Activated naive CD4-positive, alpha-beta T cell (primary cell): ENCODE measurements at regions not wholly inside any gene's neighbourhood (a gene's known extent, or its start where the extent isn't known, plus 50 kb on each side); places are given as distances from the start of the nearest gene placed in this dataset.
"Not testable (repeated sequence)": the region's sequence is repeated elsewhere in the genome, so short reads cannot be mapped to it uniquely, and the experiment has no call there.

Experiments
- DNase-seq, 4 experiments: peaks; one replicate each; lab custom pipeline; 2025; lab: John Stamatoyannopoulos, UW

DNA sequence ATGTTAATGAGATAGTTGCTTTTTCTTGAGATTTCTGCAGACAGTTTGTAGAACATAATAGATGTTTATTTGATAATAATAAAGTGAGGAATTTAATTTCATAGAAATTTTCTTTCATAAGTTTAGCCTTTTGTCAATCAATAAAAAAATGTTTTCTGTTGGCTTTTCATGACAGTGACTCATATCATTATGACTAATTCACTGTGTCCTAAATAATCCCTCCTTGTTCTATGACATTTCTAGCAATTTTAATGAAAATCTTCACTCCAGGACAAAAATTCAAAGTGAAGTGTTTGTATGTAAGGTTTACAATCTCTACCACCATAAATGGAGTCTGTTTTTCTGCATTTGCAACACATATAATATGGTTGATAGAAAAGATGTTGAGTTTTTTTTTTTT is 109.9 kb downstream of the UTRN start:
- no peak for DNase-seq

DNA sequence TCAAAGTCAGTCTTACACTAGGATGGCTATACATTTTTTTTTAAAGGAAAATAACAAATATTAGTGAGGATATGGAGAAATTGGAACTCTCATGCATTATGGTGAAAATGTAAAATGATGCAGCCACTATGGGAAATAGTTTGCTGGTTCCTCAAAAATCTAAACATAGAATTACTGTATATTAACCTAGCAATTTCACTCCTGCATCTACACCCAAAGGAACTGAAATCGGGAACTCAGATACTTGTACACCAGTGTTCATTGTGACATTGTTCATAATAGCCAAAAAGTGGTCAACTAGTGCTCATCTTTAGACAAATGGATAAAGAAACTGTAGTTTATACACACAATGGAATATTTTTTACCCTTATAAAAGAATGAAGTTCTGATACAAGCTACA is 110.7 kb downstream of the UTRN start:
- DNase-seq, result no peak

DNA sequence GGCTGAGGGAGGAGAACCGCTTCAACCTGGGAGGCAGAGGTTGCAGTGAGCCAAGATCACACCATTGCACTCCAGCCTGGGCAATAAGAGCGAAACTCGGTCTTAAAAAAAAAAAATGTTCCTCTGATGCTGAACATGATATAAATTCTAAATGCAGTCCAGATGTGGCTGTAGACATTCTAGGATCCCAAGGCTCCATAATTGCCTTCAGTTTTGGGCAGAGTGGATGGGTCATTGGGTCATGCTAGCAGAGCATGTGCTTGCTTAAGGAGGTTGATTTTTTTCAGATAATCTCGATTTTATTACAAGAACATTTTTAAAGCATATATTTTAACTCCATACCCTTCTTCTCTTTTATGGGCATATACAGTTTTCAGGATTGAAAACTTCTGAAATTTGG is 112.0 kb downstream of the UTRN start:
- DNase-seq, result no peak

DNA sequence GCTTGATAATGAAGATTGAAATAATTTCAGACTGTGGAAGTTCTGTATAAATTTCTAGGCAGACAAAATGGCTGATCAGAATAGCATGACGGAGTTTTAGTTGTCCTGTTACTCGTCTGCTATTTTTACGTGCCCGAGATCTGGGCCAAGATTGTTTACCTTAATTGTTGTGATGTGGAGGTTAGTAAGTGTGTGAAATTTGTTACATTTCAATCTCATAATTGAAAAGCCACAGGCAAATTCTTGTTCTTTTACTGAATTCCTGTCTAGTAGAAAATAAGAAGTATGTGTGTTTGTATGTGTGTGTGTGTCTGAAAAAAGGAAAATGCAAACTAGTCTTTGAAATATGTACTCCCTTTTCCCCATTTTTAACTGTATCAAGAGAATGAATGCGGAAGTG is 115.2 kb downstream of the UTRN start:
- DNase-seq, result no peak

DNA sequence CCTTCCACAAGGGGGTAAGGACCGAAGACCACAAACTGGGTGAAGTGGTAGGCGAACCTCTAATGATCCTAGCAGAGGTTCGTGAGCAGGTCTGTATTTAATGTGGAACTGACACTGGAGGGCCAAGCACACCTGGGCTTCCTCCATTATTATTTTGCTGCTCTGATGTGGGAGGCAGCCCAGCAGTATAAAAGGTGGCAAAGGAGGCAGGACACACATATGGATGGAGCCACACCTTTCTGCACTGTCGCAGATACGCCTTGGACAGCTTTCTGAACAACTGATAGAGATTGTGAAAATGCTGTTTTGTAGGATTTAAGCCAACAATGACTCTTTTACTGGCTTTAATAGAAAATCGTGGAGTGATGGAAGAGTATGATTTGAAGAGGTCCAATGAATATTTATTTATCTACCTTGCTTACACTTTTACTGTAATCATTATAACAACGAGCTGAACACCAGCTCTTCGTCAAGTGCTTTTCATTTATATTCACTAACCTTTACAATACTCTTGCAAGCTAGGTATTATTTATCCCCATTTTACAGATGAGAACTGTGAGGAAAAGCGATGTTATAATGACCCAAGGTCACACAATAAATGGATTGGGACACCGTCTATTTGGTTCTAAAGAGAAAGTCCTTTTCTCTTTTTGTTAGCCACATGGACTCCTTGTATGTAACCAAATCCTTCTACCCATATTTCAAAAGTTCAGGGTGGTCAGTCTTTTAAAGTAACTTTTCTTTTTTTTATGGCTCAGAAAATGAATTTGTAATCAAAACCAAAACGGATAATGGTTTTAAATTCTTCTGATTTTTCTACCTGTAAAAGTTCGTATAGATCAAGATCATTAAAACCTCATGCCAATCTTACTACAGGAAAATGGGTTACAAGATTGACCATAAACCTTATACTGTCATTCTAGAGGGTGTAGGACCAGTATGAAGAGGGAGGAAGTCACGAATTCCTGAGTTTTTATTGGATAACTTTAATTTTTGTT is 116.9 kb downstream of the UTRN start:
- no peak for DNase-seq

DNA sequence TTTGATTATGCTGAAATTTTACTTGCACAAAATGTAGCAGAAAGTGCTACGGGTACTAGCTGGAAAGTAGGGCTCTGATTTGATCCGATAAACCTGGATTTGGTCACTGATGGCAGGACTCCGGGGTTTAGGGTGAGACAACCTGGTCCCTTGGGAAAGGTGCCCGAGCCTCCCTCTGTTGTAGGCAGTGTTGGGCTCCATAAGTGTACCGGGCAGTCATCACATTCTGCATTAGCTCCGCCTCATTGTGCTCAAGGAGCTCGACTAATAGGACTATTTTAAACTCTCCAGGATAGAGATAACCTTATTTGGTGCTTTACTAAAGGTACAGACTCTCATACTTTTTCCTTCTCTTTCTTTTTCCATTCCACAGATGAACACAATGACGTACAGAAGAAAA is 117.6 kb downstream of the UTRN start:
- no peak for DNase-seq

DNA sequence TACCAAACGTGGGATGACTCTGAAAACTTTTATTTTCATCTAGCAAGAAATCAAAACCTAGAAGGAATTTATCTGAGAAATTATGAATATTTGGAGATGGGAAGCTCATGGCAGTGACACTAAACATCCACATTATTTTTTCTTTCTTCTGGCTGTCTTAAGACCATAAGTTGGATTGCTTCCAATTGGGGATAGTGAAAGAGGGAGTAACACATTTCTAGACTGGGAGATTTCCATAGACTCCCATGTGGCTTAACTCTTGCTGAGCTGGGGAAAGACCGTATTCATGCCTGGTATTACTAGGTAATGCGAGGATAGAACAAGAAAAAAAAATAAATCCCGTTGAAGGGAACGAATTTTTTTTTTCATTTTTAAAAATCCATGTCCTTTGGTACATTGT is 120.0 kb downstream of the UTRN start:
- no peak for DNase-seq

DNA sequence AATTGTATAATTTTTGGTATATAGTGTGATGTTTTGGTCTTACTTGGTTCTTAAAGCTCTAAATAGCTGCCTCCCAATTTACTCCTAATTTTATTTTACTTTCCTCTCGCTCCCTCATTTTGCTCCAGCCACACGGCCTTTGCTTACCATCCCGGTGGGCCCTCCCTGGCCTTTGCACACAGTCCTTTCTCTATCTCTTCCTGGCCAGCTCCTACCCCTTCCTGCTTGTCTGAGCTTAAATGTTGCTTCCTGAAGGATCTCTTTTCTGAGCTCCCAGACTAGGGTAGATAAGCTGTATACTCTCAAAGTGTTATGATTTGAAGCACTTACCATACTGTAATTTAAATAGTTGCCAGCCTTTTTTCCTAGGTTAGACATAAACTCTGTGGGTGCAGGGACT is 121.7 kb downstream of the UTRN start:
- DNase-seq, result no peak

DNA sequence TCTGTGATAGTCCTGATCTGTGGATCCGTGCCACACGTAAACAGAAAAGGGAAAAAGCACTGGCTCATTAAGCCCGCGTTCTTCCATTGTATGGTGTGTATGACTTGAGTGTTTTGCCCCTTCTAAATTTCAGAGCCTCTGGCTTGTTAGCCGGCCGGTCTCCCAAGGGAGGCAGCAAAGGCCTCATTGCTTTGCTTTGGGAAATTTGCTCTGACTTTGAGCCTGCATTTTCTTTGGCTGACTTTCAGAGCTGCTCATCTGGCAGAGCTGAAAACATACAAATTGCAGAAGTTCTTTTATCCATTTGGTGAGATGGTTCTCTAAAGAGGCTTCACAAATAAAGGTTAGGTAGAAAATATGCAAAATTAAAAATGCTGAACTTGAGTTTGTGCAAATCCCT is 123.0 kb downstream of the UTRN start:
- DNase-seq, result no peak

DNA sequence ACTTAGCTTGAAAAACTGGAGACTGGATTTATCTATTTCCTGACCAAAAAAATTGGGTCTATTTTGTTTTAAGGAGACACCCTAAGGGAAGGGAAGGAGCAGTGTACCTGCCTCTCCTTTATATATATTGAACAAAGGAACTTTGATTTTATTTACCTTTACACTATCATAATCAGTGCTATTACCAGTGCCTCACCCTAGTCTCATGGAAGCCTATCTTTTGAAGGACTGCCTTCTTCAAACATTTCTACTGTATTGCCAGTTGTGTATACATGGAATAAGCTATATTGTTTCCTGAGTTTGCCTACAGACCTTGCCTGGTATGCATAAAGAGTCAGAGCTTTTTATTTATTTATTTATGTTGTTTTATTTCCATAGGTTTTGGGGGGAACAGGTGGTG is 124.9 kb downstream of the UTRN start:
- no peak for DNase-seq

DNA sequence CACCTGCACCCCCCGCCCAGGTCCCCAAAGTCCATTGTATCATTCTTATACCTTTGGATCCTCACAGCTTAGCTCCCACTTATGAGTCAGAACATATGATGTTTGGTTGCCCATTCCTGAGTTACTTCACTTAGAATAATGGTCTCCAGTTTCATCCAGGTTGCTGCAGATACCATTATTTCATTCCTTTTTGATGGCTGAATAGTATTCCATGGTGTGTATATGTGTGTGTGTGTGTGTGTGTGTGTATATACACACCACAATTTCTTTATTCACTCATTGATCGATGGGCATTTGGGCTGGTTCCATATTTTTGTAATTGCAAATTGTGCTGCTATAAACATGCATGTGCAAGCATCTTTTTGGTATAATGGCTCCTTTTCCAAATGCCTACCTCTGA is 125.4 kb downstream of the UTRN start:
- not testable (repeated sequence) for DNase-seq

DNA sequence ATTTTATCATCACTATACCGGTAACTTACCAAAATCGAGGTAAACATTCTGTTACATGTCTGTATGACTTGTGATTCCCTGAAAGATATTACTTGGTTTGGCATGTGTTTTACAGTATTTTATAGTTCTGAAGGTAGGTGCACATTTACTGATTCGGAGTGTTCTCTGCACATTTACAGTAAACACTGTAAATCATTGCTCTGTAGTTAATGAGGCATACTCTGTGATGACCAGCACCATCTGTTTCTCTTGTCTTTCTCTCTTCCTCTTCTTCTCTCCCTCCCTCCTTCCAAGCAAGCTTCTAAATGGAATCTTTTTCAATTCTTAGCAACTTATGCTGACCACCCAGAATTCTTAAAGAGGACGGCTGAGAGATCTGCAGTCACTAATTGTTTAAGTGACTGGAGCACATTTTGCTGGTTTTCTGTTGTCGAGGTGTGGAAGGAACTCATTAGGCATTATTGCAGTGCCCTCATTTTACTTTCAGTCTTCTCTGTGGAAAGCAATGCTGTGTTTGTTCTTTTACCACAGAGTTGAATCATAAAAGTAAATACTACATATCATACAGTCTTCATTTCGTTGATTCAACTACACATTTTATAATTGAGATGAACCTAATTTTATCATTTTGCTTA is 126.5 kb downstream of the UTRN start:
- DNase-seq, result no peak

DNA sequence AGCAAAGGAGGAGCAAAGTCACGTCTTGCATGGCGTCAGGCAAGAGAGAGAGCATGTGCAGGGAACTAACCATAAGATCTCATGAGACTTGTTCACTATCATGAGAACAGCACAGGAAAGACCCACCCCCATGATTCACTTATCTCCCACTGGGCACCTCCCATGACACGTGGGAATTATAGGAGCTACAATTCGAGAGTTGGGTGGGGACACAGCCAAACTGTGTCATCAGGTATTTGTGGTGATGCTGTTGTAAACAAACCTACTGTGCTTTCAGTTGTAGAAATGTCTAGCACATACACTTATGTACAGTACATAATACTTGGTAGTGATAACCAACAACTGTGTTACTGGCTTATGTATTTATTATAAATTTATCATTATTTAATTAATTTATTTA is 128.3 kb downstream of the UTRN start:
- no peak for DNase-seq

DNA sequence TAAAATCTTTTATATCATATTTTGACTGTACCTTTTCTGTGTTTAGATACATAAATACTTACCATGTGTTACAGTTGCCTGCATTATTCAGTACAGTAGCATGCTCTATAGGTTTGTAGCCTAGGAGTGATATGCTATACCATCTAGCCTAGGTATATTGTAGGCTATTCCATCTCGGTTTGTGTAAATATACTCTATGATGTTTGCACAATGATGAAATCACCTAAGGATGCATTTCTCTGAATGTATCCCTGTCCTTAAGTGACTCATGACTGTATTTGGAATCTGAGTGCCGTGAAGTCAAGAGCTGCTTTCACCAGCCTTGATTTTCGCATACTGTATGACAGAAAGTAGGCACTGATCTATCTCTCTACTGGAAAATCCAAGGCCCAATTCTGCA is 129.9 kb downstream of the UTRN start:
- no peak for DNase-seq

DNA sequence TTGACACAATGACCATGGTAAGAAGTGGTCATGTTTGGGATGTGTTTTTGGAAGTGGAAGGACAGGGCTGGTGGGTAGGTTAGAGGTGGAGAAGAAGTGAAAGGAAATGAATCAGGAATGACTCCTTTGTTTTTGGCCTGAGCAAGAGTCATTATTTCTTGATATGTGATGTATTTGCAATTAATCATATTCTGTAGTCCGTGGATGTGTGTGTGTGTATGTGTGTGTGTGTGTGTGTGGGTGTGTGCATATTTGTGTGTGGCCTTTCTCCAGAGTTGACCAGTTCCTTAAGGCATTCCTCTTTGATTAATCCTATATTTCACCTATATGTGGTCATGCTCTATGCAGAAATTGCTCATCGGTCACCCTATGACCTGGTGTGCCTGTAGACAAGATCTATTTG is 130.7 kb downstream of the UTRN start:
- no peak for DNase-seq

DNA sequence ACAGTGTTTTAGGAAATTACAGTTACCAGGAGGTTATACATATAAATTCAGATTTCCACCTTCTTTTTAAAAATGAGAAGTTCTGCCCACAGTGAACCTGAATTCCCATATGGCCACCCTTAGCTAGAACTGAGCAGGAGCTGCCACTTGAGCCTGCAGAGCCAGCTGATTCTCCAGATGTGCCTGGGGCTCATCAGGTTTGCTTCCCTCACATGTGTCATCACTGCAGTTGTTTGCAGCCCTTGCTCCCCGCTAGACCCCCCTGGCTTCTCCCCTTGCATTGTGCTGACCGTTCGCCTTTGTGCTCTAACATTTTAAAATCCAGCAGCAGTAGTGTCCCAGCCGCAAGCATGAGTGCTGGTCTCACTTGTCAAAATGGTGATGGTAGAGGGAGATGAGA is 131.1 kb downstream of the UTRN start:
- DNase-seq, result no peak

DNA sequence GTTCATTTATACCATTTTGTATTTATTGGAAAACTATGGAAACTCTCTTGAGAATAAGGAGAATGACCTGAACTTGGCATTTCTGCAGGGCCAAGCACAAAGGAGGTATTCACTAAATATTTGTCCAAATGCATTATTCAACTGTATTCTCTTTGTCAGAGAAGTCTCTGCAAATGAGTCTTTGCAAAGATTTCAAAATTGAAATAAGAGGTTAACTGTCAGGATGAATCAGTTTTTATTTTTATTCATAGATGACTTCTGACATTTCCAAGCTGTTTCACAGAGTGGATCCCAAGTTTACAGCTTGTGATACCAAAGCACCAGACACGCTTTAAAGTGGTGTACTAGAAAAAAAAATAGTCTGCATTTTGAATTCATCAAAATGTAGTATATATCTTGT is 131.6 kb downstream of the UTRN start:
- no peak for DNase-seq

DNA sequence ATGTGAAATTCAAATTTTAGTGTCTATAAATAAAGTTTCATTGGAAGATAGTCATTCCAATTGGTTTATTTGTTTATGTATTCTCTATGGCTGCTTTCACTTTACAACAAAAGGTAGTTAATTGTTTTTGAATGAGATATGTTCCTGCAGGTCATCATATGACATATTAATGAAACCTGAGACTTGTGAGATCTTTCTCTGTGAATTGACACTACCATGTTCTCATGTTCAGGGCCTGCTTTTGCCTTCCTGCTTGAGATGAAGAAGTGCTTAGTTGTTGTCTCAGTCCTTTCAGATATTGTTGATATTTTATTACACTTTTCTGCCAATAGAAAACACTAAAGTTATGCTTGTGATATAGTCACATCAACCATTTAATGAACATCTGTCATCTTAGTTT is 132.5 kb downstream of the UTRN start:
- DNase-seq, result no peak

DNA sequence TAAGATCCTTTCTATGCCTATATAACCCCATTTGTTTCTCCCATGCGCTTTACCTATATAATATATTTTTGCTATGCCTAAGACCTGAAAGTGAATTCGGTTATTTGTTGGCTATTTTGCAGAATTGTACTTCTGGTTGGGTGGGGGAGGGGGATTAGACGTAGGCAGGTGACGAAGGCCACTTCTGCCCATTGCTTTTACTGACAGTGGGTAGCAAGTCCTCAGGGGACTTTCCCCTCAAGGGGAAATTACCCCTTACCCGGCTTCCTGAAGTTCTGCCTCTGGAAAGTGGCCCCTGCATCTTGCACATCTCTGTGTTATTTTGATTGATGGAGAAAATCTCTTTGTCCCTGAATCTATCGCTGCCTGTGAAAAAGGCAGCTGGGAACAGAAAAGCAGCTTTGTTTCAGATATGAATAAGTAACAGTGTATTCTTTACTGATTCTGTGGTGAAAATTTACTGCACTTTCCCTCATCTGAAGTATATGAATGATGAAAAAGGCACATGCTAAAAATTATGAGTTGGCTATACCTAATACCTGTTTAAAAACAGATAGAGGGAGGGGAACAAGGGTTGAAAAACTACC is 133.9 kb downstream of the UTRN start:
- DNase-seq, result no peak

DNA sequence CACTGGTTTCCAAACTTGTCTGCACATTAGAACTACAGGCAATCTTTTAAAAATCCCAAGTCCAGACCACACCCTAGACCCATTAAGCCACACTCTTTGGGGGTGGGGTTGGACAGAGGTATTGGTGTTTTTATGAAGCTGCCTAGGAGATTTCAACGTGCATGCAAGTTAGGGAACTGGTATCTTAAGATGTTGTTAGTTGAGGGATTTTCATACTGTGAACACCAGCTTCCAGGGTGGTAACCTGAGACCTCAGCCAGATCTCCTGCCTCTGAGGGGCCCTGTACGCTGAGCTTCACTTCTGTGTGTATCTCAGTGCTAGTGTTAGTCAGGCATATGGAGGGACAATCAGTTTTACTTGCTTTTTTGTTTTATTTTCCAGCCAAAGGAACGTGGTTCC is 138.0 kb downstream of the UTRN start:
- no peak for DNase-seq

DNA sequence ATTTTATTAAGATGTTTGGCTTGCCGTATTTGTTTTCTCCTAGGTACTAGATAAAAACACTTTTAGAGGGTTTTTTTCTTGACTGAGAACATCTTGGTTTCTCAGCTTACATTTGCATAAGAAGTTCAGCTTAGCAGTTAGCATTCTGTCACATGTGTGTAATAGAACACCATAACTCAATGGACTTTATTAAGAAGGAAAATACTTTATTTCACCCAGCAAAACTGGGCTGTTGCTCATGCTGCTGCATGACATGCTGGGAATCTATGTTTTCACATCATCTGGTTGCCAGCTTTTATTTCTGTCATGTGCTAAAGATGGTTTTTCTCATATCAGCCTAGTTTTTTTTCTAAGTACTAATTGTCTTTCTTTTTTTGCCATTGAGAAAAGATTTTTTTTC is 144.6 kb downstream of the UTRN start:
- DNase-seq, result no peak

DNA sequence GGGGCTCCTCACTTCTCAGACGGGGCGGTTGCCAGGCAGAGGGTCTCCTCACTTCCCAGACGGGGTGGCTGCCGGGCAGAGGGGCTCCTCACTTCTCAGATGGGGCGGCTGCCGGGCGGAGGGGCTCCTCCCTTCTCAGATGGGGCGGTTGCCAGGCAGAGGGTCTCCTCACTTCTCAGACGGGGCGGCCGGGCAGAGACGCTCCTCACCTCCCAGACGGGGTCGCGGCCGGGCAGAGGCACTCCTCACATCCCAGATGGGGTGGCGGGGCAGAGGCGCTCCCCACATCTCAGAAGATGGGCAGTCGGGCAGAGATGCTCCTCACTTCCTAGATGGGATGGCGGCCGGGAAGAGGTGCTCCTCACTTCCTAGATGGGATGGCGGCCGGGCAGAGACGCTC is 148.3 kb downstream of the UTRN start:
- not testable (repeated sequence) for DNase-seq

DNA sequence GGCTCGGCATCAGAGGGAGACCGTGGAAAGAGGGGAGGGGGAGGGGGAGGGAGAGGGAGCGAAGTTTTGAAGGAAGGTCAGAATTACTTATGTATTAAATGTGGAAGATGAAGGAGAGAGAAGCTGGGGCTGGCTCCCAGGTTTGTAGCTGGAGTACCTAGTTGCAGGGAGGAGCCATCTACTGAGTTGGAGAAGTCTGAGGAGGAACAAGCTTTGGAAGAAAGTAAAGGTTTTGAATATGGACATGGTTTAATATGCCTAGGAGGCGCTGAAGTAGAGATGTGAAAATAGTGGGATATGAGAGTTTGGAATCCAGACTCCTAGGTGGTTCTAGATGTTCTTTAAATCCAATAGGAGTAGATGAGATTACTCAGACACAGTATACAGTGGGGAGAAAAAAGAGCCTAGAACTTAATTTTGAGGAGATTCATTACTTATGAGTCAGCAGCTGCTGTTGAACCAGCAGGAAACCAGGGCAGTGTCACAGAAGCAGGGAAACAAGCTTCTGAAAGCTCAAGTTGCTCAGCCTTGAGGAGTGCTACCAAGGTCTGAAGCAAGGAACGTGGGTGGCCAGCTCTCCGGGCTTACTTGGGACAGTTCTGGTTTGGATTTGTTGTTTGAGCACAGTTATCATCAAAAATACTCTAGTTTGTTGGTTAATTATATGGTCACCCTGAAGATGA is 149.3 kb downstream of the UTRN start:
- DNase-seq, result no peak
